NCI-H146 treated with DMSO at 0.1 percent for 48 hours (cell line): ENCODE measurements at regions not wholly inside any gene's neighbourhood (a gene's known extent, or its start where the extent isn't known, plus 50 kb on each side); places are given as distances from the start of the nearest gene placed in this dataset.

Experiments
- DNase-seq: peaks from one replicate; lab custom pipeline; 2025; ENCODE audit not compliant: unreplicated experiment; lab: John Stamatoyannopoulos, UW

DNA sequence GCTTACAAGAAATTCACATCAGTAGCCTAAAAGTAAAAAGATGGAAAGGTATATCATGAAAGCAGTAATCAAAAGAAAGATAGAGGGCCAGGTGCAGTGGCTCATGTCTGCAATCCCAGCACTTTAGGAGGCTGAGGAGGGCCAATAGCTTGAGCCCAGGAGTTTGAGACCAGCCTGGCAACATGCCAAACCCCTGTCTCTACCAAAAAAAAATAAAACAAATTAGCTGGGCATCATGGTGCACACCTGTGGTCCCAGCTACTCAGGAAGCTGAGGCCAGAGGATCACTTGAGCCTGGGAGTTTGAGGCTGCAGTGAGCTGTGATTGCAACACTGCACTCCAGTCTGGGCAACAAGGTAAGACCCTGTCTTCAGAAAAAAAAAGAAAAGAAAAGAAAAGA, 55.5 kb downstream of the GSPT2 start:
- no peak for DNase-seq

DNA sequence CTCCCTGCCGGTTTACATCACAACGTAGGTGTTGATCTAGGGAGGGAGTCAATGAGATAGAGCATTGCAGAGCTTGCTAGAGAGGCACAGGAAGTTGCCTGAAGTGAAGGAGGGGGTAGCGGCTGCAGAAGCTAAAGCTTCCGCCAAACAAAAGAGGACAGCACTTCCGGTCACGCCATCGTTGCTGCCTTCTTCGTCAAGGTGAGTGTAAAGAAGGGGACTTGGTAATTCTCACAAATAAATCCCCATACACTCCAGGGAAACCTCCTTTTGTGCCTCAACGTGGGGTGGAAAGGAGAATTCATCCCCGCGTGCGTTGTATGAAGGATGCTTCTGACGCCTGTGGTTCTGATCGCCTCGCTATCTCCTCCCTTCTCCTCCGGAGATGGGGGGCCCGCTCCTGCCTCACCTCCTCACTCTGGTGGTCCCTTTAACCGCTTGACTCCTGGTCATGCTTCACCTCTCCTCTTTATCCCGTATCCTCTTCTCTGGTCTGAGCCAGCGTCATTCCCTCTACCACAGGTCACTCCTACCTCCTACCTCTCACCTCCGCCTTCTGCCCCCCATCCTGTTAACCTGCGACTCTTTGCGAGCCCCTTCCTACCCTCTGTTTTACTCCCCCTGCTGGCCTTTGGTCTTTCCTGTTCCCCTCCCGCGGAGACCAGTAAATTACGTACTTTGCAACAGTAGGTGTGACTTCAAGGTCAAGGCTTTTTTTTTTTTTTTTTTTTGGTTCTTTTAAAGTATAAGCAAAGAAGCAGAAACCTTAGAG, 59.9 kb downstream of the GSPT2 start:
- peak; percentile 75 for DNase-seq

DNA sequence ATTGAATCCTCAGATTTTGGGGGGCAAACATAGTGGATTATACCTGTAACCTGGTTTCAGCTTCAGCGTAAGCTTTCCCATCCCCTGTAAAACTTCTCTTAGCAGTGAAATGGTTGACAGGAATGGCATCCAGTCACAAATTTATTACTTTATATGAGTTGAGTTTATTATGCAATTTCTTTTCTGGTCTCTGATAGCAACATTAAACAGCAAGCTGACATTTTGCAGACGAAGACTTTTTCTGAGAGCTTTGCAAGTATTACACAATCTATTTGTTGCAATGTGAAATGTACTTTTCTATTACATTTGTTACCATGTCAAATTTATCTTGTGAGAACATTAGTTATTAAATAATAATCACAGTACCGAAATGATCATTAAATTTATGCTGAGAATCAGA, 60.6 kb downstream of the GSPT2 start:
- DNase-seq = no peak

DNA sequence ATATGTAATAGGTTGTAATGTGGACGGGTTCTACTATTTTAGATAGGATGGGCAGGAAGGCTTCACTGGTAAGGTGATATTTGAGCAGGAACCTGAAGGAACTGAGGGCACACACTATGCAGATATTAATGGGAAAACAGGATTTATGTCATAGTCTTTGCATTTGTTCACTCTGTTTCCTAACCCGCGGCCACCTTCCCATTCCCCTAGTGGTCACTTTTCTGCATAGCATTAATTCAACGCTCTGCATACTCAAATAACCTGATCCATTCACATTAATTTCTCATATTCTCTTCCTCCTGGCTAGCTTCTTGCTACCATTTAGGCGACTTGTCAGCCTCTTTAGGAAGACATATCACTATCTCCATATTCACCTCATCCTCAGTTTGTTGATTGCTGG, 61.5 kb downstream of the GSPT2 start:
- DNase-seq = no peak

DNA sequence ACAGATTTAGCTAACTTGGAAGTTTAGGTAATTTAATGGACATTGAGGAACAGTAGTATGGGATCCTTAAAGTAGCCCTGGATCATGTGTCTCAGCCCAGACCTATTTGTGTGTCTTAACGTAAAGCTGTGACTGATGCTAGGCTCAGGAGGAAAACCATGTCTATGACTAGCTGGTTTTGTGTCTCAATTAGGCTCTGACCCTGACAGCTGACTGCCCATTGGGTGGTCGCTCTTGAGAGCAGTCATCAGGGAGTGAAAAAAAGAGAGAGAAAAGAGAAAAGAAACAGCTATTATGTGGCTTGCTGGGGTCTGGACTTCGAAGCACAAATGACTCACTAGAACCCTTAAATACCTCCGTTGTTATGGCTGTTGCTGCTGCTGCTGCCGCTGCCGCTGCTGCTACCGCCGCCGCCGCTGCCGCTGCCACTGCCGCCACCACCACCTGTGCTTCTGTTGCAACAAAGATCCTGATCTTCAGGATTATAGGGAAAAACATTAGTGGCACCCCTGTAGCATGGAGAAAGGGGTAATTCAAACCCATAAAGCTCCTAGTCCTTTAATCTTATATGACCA, 70.7 kb downstream of the GSPT2 start:
- no peak for DNase-seq

DNA sequence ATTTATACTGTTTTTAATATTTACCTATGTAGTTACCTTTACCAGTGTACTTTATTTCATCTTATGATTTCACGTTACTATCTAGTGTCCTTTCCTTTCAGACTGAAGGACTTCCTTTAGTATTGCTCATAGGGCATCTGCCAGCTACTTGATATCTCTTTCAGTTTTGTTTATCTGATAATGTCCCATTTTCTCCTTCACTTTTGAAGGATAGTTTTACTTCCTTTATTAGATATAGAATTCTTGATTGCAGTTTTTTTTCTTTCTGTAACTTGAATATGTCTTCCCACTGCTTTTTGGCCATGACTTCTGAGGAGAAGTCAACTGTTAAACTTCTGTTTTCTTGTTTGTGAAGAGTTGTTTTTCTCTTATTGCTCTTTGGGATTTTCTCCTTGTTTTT, 69.4 kb upstream of the MAGED1 start:
- no peak for DNase-seq

DNA sequence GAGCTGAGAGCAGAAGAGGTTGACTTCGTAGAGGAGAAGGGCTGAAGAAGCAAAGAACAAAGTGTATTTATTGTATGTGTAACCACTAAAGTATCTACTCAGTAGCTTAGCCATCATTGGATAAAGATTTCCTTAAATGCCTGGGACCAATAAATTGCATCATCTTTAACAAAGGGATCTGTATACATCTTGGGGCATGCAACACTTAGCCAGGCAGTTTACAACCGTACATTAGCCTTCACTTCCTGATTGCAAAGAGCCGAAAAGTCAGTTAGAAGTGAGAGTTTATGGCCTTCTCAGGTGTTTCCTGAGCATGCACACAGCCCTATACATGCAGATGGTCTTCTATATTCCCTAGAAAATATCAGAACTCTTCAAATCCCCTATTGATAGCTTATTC, 68.0 kb upstream of the MAGED1 start:
- no peak for DNase-seq

DNA sequence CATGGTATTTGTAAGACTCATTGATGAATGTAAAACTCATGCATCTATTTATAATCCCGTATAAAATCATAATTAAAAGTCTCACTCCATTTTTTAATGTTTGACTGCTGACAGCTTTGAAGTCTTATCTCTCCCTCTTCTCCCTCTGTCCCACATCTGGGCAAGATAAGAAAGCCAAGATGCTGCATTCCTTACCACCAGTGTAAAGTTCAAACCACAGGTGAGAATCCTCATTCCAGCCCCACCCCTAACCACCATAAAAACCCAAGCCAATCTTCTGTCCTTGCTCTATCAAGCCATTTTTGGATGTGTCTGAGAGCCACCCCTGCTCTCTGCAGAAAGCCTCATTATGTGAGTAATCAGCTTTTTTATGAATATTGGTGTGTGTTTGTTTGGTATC, 59.3 kb upstream of the MAGED1 start:
- no peak for DNase-seq

DNA sequence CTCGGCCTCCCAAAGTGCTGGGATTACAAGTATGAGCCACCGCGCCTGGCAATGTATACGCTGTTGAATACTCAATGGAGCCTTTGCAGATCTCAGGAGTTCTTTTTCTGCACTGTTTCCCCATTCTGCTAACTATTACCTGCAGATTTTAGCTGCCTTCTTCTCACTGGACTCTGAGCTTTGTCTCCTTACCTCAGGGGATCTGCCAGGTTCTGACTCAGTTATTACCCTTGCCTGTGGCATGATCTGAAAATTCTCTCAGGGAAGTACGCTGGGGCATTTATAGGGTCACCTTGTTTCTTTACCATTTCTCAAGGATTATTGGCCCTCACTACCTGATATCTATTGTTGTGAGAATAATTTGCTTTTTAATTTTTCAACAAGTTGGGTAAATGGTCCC, 56.6 kb upstream of the MAGED1 start:
- DNase-seq = no peak

DNA sequence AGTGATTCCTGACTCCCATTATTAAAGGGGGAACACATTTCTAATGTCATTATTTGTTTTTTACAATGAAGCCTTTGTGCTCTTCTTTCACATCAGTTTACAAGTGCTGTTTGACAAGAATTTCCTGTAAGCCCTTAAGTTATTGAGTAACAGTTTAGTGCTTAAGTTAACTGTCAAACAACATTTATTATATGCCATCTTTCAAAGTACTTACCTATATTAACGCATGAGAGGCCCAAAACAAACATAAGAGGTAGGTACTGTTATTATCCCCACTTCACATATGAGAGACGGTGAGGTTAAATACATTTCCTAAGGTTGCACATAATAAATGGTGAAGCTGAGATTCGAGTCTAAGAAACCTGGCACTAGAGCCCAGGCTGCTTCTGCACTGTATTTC, 56.0 kb upstream of the MAGED1 start:
- no peak for DNase-seq

DNA sequence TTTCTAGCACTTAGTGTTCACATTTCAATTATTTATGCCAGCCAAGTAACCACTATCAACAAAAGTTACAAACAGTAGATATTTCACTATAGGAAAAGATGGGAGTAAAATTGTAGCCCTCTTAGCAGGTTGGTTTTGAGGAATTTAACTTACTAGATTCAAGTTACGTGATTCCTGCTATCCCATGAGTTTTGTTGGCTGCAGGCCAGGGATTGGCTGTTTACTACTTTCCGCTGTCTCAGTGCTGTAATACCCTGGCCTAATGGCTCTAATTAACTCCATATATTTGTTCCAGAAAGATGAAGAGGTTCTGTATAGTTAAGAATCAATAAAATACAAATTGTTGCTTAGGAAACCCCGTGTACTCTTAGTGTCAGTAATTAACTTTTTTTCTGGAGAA, 55.5 kb upstream of the MAGED1 start:
- peak; percentile 0 for DNase-seq
